Kidney tubule cell (primary cell): ENCODE measurements at regions not wholly inside any gene's neighbourhood (a gene's known extent, or its start where the extent isn't known, plus 50 kb on each side); places are given as distances from the start of the nearest gene placed in this dataset.

Source experiments
- DNase-seq: peaks from one replicate; pipeline ENCODE4 v3.0.0-alpha.2; 2018; ENCODE audit warnings: low spot score

DNA sequence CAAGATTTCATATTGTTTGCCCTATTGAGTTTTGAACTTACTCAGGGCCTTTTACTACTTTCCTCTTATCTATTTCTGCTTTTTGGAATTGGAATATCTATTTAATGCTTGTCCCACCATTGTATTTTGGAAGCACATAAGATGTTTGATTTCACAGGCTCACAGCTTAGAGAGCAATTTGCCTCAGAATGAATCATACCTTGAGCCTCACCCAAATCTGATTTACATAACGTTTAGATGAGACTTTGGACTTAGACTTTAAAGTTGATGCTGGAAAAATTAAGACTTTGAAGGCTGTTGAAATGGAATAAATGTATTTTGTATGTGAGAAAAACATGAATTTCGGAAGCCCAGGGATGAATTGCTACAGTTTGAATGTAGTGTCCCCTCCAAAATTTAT is 458.9 kb downstream of the CNTN6 start:
- DNase-seq: no peak

DNA sequence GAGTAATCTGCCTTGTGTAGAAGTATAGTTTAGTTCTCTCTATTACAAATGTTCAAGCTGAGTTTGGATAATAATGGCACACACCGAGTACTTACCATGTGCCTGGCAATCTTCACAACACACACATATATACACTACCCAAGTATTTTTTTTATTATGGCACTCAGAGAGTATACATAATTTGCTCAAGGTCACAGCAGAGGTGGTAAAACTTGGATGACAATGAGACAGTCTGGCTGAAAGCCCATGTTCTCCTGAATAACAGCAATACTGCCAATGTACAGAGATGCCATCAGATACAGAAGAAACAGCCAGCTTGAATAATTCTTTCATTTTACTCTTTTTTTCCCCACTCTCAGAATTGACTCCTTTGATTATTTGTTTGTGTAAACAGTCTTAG is 460.0 kb downstream of the CNTN6 start:
- DNase-seq: no peak

DNA sequence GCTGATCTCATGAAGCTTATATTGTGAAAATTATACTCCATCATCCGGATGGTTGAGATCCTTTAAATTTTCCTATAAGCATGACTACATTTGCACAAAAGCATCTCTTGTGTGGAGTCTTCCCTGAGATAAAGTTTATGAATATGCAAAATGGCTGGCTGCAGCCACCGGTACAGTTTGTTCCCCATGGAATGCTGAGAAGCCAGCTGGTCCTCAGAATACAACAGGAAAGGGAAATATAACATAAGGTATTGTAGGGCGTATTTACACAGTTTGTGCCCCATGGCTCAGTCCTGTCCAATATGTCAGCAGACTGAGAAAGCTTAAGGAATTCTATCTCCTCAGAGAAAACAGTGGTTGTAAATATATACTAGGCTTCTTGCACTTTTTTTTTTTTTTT is 468.6 kb downstream of the CNTN6 start:
- DNase-seq: no peak

DNA sequence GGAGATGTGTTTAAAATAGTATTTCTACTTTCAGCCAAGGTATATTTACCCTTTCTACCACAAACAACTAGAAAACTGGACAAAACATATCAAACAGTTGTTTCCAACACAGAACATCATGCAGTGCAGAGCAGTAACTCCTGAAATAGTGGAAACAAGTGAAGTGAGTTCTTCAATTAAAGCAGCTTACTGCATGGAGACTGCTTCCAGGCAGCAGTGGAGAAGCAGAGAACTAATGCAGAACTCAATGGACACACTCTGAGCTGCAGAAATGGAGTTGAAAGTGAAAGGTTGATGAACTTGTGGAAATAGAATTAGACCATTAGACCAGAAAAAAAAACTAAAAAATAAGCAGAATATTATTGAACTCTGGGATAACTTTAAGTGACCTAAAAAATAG is 478.9 kb downstream of the CNTN6 start:
- no peak for DNase-seq

DNA sequence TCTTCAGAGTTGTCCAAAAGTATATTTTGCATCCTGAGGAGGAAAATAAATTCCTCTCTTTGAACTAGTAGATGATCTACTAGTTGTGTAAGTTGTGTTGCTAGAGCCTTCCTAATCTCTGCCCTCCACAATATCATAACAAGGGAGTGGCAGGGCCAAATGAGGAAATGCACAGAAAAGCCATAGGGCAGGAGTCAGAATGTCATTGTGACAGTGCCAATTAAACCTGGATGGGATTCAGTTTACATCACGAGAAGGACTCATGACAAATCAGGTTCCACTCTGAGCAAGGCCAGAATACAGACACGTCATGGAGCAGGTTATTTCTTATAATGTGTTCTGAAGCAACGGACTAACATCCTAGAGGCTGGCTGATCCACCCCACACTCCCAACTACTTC is 483.2 kb downstream of the CNTN6 start:
- DNase-seq: no peak

DNA sequence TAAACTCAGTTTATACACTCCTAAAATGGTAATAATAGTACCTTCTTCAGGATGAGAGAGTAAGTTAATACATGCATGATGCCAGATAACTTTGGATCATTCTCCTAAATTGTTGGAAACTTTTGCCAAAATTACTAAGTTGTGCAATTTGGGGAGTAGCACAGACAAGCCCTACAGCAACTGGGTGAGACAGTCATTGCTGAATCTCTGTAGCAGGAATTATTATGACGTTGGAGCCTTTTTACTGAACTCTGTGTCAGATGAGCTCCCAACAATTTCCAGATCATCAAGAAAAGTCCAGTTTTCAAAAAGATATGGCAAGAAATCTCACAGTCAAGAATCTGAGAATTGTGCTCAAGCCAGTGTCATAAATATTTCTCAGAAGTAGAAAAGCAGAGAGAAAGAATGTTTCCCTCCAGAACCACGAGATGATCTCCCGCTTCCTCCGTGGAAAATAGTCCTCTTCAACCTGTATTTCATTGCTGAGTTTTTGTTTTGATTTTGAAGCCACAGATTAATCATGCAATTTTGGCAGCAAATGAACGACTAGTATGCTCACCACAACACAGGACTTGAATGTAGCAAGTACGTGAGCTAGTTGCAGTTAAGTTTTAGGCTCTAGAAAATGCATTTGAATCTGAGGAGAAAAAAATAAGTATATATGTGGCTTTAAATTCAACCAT is 485.4 kb downstream of the CNTN6 start:
- DNase-seq: no peak

DNA sequence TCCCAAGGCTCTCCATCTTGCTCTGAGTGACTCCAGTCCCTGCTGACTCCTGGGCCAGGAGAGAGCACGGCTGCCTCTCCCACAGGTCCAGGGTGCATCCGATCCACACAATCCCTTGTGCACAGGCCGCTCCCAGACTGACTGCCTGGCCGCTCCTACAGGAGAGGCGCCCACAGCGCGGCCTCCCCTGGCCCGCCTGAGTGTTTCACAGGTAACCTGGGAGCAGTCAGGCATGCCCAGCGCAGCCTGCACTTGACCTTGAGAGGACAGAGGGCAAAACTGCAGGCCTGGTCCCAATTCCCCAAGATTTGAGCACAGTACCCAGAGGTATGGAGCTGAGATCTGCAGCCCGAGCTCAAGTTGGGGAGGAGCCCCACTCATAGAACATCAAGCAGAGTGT is 490.2 kb downstream of the CNTN6 start:
- DNase-seq: no peak

DNA sequence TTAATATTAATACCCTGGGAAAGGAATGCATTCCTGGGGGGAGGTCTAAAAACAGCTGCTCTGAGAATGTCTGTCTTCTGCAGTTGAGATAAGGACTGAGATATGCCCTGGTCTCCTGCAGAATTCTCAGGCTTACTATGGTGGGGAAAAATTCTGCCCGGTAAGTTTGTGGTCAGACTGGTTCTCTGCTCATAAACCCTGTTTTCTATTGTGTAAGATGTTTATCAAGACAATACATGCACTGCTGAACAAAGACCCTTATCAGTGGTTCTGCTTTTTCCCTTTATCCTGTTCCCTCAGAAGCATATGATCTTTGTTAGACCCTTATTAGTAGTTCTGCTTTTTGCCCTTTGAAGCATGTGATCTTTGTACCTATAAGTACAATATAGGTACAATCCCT is 494.6 kb downstream of the CNTN6 start:
- DNase-seq: no peak

DNA sequence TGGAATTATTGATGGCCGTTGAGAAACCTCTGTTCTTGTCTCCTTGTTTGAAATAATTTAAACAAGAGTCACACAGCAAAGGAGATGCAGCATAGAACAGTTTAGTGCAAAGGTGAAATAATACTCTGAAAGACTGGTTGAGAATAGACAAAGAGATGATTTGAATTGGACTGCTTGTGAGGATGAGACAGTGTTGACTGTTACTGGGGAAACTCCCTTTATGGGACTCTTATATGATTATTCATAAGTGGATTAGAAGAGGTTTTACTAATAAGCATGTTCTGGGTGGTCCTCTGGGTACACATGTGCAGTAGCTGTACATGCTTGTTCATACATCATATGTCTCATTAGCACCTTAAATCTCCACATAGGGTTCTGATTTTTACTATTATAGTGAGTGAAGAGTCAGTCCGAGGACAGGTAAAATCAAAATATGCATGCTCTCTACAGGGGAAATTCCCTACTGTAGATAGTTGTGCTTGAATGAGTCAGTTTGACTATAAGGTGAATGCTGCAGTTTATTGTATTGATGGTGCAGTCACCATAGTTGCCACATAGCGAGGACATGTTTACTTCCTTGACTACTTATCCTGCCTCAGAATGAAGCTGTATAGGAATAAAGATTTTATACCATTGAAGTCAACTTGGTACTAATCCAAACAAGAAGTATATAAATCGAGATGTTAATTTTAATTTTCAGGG is 498.7 kb downstream of the CNTN6 start:
- DNase-seq: peak; percentile 16

DNA sequence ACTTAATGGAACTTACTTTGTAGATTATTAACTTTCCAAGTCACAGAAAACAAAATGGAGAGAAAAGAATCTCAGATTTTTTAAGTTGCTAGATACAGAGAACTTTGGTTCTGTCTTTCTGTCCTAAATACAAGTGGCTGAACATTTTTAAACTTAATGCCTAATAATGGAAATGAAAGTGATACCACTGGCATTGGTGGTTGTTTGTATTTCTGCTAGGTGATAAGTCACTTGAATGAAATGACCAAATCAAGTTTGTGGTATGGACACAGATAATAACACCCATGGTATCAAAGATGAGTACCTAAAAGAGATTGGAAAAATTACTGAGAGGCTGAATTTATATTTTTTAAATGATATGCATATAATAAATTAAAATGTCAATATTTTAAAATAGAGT is 502.1 kb downstream of the CNTN6 start:
- no peak for DNase-seq

DNA sequence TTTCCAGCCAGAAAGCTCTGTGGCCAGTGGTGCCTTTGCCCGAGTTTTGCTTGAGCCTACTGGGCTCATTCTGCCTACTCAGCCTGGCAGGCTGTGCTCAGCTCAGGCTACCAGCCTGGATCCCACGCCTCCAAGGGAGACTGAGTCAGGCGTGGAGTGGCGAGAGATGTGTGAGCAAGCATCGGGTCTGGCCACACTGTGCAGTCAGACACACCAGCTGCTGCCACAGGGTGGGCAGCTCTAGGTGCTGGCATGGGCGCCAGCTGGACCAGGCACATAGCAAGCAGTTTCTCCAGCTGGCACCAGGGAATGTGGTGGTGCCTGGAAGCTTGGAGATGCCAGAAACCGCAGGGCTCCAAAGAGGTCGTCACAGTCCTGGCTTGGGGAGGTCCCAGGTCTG is 498.5 kb upstream of the CNTN4 start:
- DNase-seq: no peak

DNA sequence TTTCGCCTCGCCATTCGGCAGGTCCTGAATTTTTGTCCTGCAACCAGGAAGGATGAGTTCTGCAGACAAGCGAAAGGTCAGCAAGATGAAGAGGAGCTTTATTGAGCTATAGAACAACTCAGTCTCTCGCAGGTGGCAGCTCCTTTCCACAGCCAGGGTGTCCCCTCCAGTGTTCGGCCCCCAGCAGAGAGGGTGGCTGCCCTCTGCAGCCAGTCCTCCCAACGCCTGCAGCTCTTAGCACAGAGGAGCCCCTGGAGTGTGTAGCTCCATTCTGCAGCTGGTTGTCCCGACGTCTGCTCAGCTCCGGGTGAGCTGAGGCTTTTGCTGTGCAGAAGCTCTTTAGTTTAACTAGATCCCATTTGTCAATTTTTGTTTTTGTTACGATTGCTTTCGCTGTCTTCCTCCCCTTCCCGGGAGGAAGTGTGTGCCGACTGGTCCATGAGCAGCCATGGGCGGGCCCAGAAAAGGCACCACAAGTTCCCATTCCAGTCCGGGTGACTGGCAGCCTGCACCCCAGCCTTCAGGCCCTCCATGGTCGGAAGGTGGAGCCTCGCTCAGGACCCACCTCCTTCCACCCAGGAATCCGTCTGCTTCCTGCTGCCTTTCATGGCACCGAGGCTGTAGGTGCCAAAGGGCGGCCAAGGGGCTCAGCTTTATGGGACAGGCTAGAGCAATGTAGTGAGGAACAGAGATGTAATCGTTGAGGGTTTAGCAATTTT is 497.8 kb upstream of the CNTN4 start:
- no peak for DNase-seq

DNA sequence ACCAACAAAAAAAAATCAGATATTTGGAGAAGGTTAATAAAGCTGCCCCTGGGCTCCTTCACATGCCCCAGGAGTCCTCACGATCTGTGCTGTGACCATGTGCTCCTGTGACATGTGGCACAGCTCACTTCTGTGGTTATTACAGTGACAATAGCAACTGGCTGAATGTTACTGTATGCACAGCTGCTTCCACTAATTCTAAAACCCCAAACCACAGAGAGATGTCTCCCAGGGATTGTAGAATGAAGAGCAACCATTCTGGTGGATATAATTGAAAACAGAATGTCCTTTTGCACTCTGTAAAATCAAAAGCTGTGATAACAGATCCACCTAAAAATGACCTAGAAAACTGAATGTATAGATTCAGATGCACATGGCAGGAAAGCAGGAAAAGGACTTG is 489.2 kb upstream of the CNTN4 start:
- no peak for DNase-seq

DNA sequence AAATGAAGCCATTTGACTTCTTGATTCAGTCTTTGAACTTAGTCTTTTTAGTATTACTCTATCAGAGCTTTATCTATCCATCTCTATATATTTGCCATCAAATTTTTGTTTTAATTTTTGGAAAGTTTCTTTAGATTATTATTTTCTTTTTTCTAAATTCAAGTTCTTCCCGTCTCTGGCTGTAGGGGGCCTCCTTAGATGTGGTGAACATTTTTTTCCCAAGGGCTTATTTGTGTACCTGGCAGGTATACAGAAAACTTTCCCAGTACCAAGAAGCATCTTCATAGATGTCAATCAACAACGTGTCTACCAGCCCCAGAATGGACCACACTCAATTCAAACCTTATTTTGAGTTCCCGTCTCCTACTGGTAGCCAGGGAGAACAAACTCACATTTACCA is 486.8 kb upstream of the CNTN4 start:
- DNase-seq: no peak

DNA sequence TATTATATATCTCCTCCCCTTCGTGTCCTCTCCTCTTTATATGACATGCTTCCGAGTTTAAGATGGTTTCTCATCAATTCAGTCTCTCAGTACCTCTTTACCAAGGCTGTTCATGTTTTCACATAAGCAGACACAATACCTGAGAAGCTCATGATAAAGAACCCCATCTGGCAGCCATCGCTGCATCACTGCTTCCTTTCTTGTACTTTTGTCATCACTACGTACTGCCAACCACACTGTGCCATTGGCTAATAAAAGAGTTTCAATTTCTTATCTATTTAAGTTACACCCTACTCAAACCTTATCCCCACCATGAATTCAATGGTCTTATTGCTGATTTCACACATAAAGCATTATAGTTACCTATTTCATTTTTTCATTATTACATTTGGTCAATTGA is 484.7 kb upstream of the CNTN4 start:
- no peak for DNase-seq

DNA sequence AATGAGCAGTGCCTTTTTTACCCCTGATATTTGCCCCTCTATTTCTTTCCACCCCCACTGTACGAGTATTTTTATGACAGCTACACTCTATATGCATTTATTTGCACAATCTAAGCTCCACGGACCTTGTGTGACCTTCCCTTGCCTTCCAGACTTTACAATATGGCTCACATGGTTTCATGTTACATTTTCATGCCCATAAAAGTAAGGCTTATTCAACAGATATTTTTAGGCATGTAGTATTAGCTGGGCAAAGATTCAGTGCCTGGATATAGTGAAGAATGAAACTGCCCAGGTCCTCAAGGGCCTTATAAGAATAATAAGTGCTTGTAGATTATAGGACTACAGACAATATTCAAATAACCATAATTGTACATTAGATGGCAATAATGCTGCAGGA is 481.9 kb upstream of the CNTN4 start:
- DNase-seq: no peak

DNA sequence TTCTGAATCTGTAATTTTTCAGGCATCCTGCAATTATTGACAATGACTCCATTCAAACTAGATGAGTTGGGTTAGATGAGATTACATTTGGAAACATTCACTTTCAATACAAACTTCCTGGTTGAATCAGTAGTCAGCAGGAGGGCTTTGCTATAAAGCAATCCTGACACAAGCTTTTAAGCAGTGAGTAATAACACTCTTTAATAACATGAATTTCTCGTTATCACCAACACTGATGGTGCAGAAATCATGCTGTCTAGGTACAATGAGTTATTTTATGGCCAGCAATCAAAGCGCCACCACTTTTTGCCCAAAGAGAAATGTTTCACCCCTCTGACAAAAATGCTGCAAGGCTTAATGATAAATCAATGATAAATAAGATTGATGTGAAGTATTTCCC is 474.8 kb upstream of the CNTN4 start:
- DNase-seq: no peak

DNA sequence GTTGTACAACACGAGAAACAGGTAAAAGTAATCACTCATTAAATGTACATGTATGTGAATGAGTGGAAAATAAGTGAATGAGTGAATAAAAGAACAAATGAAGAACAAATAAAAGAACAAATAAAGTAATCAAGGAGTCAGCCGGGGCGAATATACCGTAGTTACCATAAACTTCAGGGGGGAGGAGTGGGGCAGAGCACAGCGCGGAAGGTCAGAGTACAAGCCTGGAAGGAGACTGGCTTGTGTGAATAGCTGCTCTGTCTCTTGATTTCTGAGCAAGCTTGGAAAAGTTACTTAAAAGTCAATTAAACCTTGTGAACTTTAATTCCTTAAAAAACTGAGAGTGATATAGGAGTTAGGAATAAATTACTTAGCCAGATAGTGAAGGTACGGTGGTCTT is 466.5 kb upstream of the CNTN4 start:
- DNase-seq: no peak

DNA sequence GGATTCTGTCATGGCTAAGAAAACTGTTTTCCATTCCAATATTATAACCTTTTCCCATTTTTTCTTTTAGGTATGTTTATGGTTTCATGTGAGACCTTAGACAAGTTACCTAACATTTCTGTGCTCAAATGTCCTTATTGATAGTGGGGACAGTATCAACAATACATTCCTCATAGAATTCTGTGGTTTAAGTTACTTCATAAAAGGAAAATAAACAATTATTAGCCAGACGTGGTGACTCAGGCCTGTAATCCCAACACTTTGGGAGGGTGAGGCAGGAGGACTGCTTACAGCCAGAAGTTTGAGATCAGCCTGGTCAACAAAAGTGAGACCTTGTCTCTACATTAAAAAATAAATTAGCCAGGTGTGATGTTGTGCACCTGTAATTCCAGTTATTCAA is 436.8 kb upstream of the CNTN4 start:
- DNase-seq: peak; percentile 12

DNA sequence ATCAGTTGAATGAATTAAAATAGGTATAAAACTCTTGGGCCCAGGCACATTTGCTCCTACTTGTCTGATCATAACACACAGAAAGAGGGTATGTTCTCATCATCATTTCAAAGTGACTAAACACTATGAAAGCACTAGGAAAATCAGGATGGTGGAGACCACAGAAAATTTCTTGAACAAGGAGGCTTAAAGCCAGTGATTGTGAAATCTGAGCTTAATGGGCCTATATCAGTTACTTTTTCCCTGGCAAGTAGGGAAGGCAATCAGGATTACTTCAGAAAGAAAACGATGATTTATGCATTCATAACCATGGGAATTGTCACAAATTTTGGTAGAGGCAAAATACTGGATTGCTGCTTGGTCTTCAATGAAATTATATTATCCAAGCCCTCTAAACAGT is 434.4 kb upstream of the CNTN4 start:
- DNase-seq: no peak

DNA sequence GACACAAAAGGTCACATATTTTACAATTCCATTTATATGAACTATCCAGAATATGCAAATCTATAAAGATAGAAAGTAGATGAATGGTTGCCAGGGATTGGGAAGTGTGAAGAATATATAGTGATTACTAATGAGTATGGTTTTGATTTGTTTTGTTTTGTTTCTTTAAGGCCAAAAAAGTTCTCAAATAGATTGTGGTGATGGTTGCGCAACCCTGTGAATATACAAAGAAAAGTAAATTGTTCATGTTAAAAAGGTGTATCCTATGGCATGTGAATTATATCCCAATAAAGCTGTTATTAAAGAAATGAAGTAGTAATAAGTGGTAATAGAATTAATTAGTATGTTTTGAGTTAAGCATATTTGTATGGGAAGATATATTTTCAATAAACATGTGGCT is 431.8 kb upstream of the CNTN4 start:
- no peak for DNase-seq

DNA sequence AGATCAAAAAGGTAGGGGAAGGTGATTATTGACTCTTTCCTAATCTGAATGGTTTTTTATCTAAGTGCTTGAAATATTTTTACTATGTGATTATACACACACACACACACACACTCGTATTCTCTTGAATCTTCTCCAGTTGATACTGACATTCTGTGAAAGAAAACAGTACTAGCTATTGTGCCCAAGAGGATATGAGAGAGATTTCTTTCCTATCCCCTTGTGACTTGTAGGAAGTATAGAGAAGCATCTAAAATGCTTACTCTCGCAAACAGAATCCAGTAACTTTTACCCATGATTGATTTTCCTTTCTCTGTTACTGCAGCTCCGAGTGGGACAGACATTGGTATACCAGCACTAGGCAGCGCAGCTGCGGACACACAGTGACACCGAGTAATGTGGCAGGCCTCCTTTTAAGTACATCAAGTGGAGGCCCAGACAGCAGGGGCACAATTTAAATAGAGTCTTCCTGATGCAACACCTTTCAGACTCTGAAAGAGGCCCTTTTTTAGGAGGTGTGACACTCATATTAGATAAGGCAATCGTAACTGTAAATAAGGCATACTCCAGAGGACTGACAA is 421.0 kb upstream of the CNTN4 start:
- no peak for DNase-seq

DNA sequence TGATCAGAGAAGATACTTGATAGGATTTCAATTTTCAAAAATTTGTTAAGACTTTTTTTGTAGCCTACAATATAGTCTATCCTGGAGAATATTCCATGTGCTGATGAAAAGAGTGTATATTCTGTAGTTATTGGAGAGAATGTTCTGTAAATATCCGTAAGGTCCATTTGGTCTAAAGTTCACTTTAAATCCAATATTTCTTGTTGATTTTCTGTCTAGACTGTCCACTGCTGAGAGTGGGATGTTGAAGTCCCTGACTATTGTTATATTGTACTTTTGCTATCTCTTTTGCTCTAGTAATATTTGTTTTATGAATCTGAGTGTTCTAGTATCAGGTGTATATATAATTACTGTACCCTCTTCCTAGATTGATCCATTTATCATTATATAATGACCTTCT is 406.2 kb upstream of the CNTN4 start:
- DNase-seq: no peak
